GM12892 (cell line): ENCODE measurements at regions not wholly inside any gene's neighbourhood (a gene's known extent, or its start where the extent isn't known, plus 50 kb on each side); places are given as distances from the start of the nearest gene placed in this dataset.

Source experiments
- DNase-seq: peaks from one replicate; pipeline ENCODE4 v3.0.0; 2011; ENCODE audit not compliant: insufficient read length
- FAIRE-seq: peaks from 2 replicates; lab custom pipeline; 2011; peaks lifted over from hg19 to GRCh38; lab: Jason Lieb, UNC
- POLR2A ChIP-seq: IDR thresholded peaks from 2 replicates; pipeline ENCODE4 v1.6.1; 2011; ENCODE audit warnings: low read depth, low read length, control low read depth
- POLR2AphosphoS5 ChIP-seq: IDR thresholded peaks from 2 replicates; pipeline ENCODE4 v1.6.1; 2011; ENCODE audit warnings: low read depth, low read length, control low read depth
- TAF1 ChIP-seq: IDR thresholded peaks from 2 replicates; pipeline ENCODE4 v1.6.1; 2011; ENCODE audit warnings: low read depth, mild to moderate bottlenecking, control low read depth, low read length, borderline replicate concordance

DNA sequence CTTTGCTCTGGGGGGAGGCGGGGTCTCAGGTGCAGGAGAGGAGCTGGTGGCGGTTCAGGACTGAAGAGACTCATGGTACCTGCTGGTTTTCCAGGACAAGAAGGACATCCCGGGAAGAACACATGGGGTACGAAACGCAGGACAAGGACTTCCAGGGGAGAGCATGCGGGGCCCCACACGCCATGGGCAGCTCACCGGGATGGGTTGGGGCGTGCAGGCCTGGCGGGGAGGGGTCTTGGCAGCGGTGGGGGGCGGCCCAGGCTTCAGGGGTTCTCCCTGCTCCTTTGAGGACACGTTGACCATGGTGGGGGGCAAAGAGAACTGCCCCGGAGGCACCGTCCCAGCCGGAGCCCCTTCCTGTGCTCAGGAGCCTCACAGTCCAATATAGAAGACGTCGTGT lies 673.2 kb downstream of the BRD1 start:
- FAIRE-seq (no peak), DNase-seq (no peak)
- TF ChIP-seq POLR2A: no peak
- TF ChIP-seq TAF1: no peak
- no peak for TF ChIP-seq POLR2AphosphoS5

- no peak for DNase-seq
- no peak for FAIRE-seq
- TF ChIP-seq POLR2AphosphoS5: no peak
- no peak for TF ChIP-seq TAF1
- TF ChIP-seq POLR2A: no peak
Measured at GRCh38 chr22:49153921-49154320, 673.8 kb downstream of the BRD1 start.

GRCh38 chr22:49152939-49153770 lies 674.5 kb downstream of the BRD1 start:
- DNase-seq: no peak
- TF ChIP-seq TAF1: no peak
- TF ChIP-seq POLR2A: no peak
- TF ChIP-seq POLR2AphosphoS5: no peak
- FAIRE-seq: no peak

DNA sequence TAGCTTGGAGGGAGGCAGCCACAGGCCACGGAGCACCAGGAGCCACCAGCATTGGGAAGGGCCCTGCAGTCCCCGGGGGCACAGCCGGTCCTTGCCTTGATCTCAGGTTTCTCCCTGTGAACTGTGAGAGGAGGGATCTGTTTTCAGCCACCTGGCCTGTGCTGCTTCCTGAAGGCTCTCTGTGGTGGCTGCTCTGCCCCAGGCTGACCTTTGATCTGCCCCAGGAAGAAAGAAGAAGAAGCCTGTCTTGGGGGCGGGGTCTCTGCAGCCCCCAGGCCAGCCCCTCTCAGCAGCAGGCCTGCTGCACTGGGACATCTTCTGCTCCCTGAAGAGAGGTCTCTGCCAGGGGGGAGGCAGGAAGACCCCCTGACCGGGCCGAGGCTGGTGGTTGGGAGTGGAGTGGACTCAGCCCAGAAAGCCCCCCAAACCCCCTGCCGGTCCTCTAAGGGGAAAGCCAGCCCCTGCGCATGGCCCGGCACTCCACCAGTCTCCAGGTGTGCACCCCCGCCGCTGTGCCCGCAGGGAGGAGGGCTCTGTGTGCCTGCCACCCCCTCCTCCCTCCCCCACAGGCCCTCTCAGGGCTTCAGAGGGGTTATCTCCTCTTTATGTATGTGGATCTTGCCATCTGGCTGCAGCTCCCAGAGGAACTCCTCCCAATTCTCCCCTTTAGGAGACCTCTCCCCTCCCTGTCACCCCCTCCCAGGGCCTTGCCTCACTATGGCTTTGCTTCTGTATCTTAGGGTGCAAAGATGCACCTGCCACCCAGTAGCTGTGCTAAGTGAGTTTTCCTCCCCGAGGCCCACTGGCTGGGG lies 675.3 kb downstream of the BRD1 start:
- DNase-seq (no peak), FAIRE-seq (no peak)
- TF ChIP-seq POLR2A: no peak
- no peak for TF ChIP-seq TAF1
- no peak for TF ChIP-seq POLR2AphosphoS5

- TF ChIP-seq TAF1: no peak
- TF ChIP-seq POLR2A: no peak
- no peak for TF ChIP-seq POLR2AphosphoS5
- no peak for DNase-seq
- no peak for FAIRE-seq
Measured at GRCh38 chr22:49151256-49152126, 676.2 kb downstream of the BRD1 start.

DNA sequence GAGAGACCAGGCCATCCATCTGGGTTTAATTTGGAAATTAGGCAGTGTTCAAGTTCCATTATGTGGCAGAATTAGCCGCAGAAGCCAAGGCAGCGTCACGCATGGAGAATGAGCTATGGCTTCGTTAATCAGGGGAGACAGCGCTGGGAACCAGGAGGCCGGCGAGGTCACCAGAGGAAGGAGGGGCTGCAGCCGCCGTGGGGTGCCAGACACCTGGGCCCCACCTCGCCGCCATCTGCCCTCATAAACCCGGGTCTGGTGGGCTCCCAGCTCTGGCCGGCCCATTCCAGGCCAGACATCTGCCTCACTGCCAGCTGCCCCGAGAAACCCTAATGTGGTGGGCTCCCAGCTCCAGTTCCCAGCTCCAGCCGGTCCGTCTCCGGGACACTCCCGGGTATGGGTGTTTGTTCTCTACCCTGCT lies 676.9 kb downstream of the BRD1 start:
- TF ChIP-seq TAF1 (no peak), POLR2A (no peak), POLR2AphosphoS5 (no peak)
- no peak for FAIRE-seq

DNA sequence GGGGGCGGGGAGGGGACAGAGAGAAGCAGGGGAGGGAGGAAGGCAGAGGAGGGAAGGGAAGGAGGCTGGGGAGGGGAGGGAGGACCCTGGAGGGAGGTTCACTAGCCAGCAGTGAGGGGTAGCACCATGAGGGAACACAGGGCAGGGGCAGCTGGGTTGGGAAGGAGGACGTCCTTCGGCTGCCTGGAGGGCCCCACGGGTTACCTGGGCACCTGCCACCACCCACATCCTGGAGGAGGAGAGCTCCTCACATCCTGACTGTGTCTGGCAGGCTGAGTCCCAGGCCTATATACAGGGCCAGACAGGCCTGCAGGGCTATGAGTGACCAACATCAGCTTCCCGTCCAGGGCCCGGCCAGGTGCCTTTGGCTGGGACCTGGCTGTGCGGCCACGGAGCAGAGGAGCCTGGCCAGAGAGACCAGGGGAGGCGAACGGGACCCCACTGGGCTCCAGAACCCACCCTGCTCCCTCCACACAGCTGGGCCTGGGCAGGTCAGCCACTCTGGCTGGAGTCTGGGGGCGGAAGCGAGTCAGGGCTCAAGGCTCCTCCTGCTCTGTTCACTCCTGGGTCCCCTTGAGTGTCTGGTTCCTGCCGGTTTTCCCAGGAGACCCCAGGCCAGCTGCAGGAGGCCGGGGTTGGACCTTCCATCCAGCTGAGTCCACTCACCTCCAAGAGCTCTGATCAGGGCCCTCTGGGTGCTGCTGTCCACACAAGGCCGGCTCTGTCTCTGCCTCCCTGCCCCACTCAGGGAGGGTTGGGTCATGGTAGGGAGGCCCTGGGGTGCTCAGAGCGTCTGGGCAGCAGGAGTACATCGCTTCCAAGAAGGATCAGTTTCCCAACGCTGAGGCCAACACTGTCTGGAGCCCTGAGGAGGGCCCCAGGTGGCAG lies 677.7 kb downstream of the BRD1 start:
- FAIRE-seq (no peak), DNase-seq (no peak)
- TF ChIP-seq POLR2A (no peak), POLR2AphosphoS5 (no peak), TAF1 (no peak)

More for the DNA sequence above, 676.9 kb downstream of the BRD1 start:
- DNase-seq: no peak

- no peak for TF ChIP-seq POLR2A
- TF ChIP-seq POLR2AphosphoS5: no peak
- no peak for TF ChIP-seq TAF1
- FAIRE-seq (no peak), DNase-seq (no peak)
Measured at GRCh38 chr22:49148895-49149418, 678.7 kb downstream of the BRD1 start.

- no peak for DNase-seq
- FAIRE-seq: no peak
- TF ChIP-seq POLR2AphosphoS5 (no peak), POLR2A (no peak), TAF1 (no peak)
Measured at GRCh38 chr22:49147617-49148175, 680.0 kb downstream of the BRD1 start.

DNA sequence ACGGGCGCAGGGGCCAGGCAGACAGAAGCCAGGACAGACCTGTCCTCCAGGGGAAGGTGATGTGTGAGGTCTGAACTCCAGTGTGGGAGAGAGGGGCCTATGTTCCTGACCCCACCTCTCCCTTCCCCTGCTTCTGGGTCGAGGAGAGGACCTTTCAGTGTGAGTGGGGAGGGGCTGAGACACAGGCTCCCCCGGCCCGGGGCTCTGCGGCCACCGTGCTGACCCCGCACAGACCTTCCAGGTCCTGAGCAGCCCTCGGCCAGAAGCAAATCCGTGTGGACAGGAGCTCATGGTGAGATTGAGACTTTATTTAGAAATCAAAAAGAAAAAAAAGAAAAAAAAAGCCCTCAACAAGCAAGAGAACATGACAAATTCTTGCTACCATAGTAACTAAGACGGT lies 680.5 kb downstream of the BRD1 start:
- no peak for DNase-seq
- FAIRE-seq: no peak
- no peak for TF ChIP-seq POLR2A
- no peak for TF ChIP-seq TAF1
- TF ChIP-seq POLR2AphosphoS5: no peak
